ENCODE measurements at regions not wholly inside any gene's neighbourhood (a gene's known extent, or its start where the extent isn't known, plus 50 kb on each side); places are given as distances from the start of the nearest gene placed in this dataset.

DNA sequence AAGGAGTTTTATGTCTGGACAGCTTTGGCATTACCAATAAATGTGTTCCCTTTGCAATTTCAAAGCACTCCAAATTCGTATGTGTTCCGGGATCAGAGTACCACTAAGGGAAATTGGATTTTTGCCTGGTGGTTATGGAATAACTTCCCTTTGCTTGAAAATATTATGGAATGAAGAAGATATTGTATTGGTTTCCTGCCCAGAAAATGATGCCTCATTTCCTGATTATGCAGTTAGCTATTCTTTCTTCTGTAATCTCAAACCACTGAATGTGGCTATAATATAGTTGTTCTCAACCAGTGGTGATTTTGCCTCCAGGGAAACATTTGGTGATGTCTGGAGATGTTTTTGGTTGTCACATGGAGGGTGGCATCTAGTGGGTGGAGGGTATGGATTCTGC is 142.9 kb downstream of the PCDH7 start:
- no peak for TF ChIP-seq EZH2 (IDR thresholded peaks at IDR 0.05; ENCODE audit: insufficient read depth, poor library complexity, severe bottlenecking)
- TF ChIP-seq EZH2phosphoT487 (IDR thresholded peaks at IDR 0.05; ENCODE audit: insufficient read depth, low read depth) = no peak
